Posterior cingulate gyrus (tissue), 11 donors: ENCODE measurements at regions not wholly inside any gene's neighbourhood (a gene's known extent, or its start where the extent isn't known, plus 50 kb on each side); places are given as distances from the start of the nearest gene placed in this dataset.

Experiments used
- DNase-seq, 10 donors: peaks; one replicate each; pipeline versions ENCODE4 v3.0.0 to v3.0.0-alpha.2; 2020 to 2021; ENCODE audit warnings: mixed read lengths in 3 of 10
- intact Hi-C: fragments of 100-400 bp; cut with DNase I; formaldehyde crosslinking; loops from one replicate; pipeline ENCODE4 v1.15.1; 2023

GRCh38 chr7:17147409-17147808 is 151.0 kb upstream of the AHR start:
- DNase-seq, result no peak
- intact Hi-C loops, result loop anchor here (10.0 kb wide), 1 partner anchor 157 kb away; no protein-coding TSS in a partner anchor

GRCh38 chr7:17150018-17150417 is 148.4 kb upstream of the AHR start:
- DNase-seq, result no peak
- intact Hi-C loops, result no loop called here

- intact Hi-C loops, result no loop called here
- DNase-seq, result no peak
Measured at GRCh38 chr7:17152721-17153120, 145.7 kb upstream of the AHR start.

GRCh38 chr7:17153536-17153935 is 144.9 kb upstream of the AHR start:
- DNase-seq, result no peak

GRCh38 chr7:17155529-17155928 is 142.9 kb upstream of the AHR start:
- no peak for DNase-seq
- intact Hi-C loops, result no loop called here

More at GRCh38 chr7:17153536-17153935, 144.9 kb upstream of the AHR start:
- intact Hi-C loops, result no loop called here

- no peak for DNase-seq
- intact Hi-C loops, result no loop called here
Measured at GRCh38 chr7:17158261-17158660, 140.2 kb upstream of the AHR start.

GRCh38 chr7:17159500-17160037 is 138.9 kb upstream of the AHR start:
- intact Hi-C loops, result no loop called here
- DNase-seq, result no peak

GRCh38 chr7:17166824-17167379 is 131.6 kb upstream of the AHR start:
- intact Hi-C loops, result no loop called here
- no peak for DNase-seq

GRCh38 chr7:17168416-17168815 is 130.0 kb upstream of the AHR start:
- no peak for DNase-seq
- intact Hi-C loops, result no loop called here

- intact Hi-C loops, result no loop called here
- DNase-seq, result no peak
Measured at GRCh38 chr7:17171427-17171826, 127.0 kb upstream of the AHR start.

- intact Hi-C loops, result no loop called here
- no peak for DNase-seq
Measured at GRCh38 chr7:17176371-17177032, 122.0 kb upstream of the AHR start.

GRCh38 chr7:17178545-17178944 is 119.9 kb upstream of the AHR start:
- no peak for DNase-seq
- intact Hi-C loops, result no loop called here

GRCh38 chr7:17181482-17181881 is 117.0 kb upstream of the AHR start:
- intact Hi-C loops, result no loop called here
- DNase-seq, result no peak

- intact Hi-C loops, result no loop called here
Measured at GRCh38 chr7:17183630-17184328, 114.7 kb upstream of the AHR start.

GRCh38 chr7:17184805-17185689 is 113.4 kb upstream of the AHR start:
- intact Hi-C loops, result no loop called here
- DNase-seq, result no peak

More at GRCh38 chr7:17183630-17184328, 114.7 kb upstream of the AHR start:
- no peak for DNase-seq

- no peak for DNase-seq
- intact Hi-C loops, result no loop called here
Measured at GRCh38 chr7:17185690-17186070, 112.8 kb upstream of the AHR start.

GRCh38 chr7:17186745-17187530 is 111.5 kb upstream of the AHR start:
- DNase-seq, result no peak
- intact Hi-C loops, result no loop called here

- DNase-seq, result no peak
- intact Hi-C loops, result no loop called here
Measured at GRCh38 chr7:17194656-17195055, 103.8 kb upstream of the AHR start.

GRCh38 chr7:17195576-17195975 is 102.9 kb upstream of the AHR start:
- intact Hi-C loops, result no loop called here
- no peak for DNase-seq

- intact Hi-C loops, result no loop called here
- no peak for DNase-seq
Measured at GRCh38 chr7:17205910-17206309, 92.5 kb upstream of the AHR start.
